ENCODE measurements at regions not wholly inside any gene's neighbourhood (a gene's known extent, or its start where the extent isn't known, plus 50 kb on each side); places are given as distances from the start of the nearest gene placed in this dataset.
A peak's percentile ranks its signal among the peaks of the same experiment; 100 is the strongest.

- H3K9me3 ChIP-seq = no peaks in the 10 kb centered on the region
- WGBS (ENCODE audit: missing lambda C conversion rate) = 3% methylated on average over 2 of the region's 2 CpGs
- H3K4me3 ChIP-seq = no peak overlapping the region
- no peak overlapping the region for H3K4me2 ChIP-seq
- FAIRE-seq = no peak
- ChIA-PET CTCF (interaction anchor here (1.3 to 2.3 kb wide), 2 partner anchors 12 to 27 kb away, joined by 3 to 6 read pairs; no protein-coding TSS in a partner anchor), POLR2A (no interaction called here)
- ATAC-seq = no peak
- no peak for DNase-seq (ENCODE audit: low read depth in 1 of 2, low spot score in 1 of 2)
- TF ChIP-seq ZFP36 (IDR thresholded peaks at IDR 0.05; ENCODE audit: borderline replicate concordance, partially characterized antibody) (peak; percentile 35), HOXA7 (CRISPR knock-in tag; IDR thresholded peaks at IDR 0.05) (no peak)
- no peak overlapping the region for H3K27ac ChIP-seq
- H3K4me1 ChIP-seq = no peaks in the 10 kb centered on the region
Observed at GRCh38 chr10:9275861-9276260, 1221.4 kb downstream of the GATA3 start.

- WGBS (ENCODE audit: missing lambda C conversion rate) = 41% methylated on average over 7 of the region's 7 CpGs
Observed at GRCh38 chr10:9285690-9286089, 1231.2 kb downstream of the GATA3 start.

GRCh38 chr10:9289811-9290210, 1235.3 kb downstream of the GATA3 start:
- ATAC-seq (no peak), DNase-seq (ENCODE audit: low read depth in 1 of 2, low spot score in 1 of 2) (no peak), FAIRE-seq (no peak)
- POLR2A ChIA-PET = no interaction called here
- Histone ChIP-seq H3K4me3 (no peak overlapping the region), H3K9me3 (no peaks in the 10 kb centered on the region), H3K4me1 (no peaks in the 10 kb centered on the region), H3K4me2 (no peak overlapping the region), H3K27ac (no peak overlapping the region)
- WGBS (ENCODE audit: missing lambda C conversion rate) = 65% methylated on average over 1 of the region's 1 CpG
- TF ChIP-seq RNF2 (IDR thresholded peaks at IDR 0.05; ENCODE audit: borderline replicate concordance, low read depth) (no peak), ZSCAN20 (CRISPR knock-in tag; IDR thresholded peaks at IDR 0.05) (no peak), ELK1 (IDR thresholded peaks at IDR 0.05; ENCODE audit: low read depth, low read length) (no peak), HDAC2 (IDR thresholded peaks at IDR 0.05) (no peak), FOXS1 (CRISPR knock-in tag; IDR thresholded peaks at IDR 0.05) (no peak), HOXB13 (CRISPR knock-in tag; IDR thresholded peaks at IDR 0.05; ENCODE audit: low read depth) (no peak), HEYL (CRISPR knock-in tag; IDR thresholded peaks at IDR 0.05) (no peak), KDM5A (IDR thresholded peaks at IDR 0.05) (no peak), NFE2L2 (conservative IDR thresholded peaks at IDR 0.05; ENCODE audit: low read length) (no peak), JUN (IDR thresholded peaks at IDR 0.05) (no peak), CBX2 (IDR thresholded peaks at IDR 0.05; ENCODE audit: borderline replicate concordance, low read depth) (no peak), RAD21 (conservative IDR thresholded peaks at IDR 0.05 in 1 of 2, IDR thresholded peaks at IDR 0.05 in 1 of 2) (no peak), SMC3 (IDR thresholded peaks at IDR 0.05) (no peak)
- CTCF ChIA-PET = no interaction called here

More at GRCh38 chr10:9285690-9286089, 1231.2 kb downstream of the GATA3 start:
- FAIRE-seq = no peak
- POLR2A ChIA-PET = no interaction called here
- H3K4me1 ChIP-seq = no peaks in the 10 kb centered on the region
- no peak overlapping the region for H3K27ac ChIP-seq
- H3K4me3 ChIP-seq = no peak overlapping the region
- CTCF ChIA-PET = interaction anchor here (1.2 kb wide), 1 partner anchor 17 kb away, joined by 3 read pairs; no protein-coding TSS in a partner anchor
- no peaks in the 10 kb centered on the region for H3K9me3 ChIP-seq
- TF ChIP-seq ZNF302 (CRISPR knock-in tag; IDR thresholded peaks at IDR 0.05) = no peak
- TF ChIP-seq CHD4 (IDR thresholded peaks at IDR 0.05; ENCODE audit: borderline replicate concordance) = no peak
- no peak for TF ChIP-seq HMGXB4 (CRISPR knock-in tag; IDR thresholded peaks at IDR 0.05; ENCODE audit: borderline replicate concordance)
- no peak for TF ChIP-seq RFX5 (IDR thresholded peaks at IDR 0.05)
- no peak for TF ChIP-seq FOSB (CRISPR knock-in tag; IDR thresholded peaks at IDR 0.05)
- no peak for TF ChIP-seq HOXA7 (CRISPR knock-in tag; IDR thresholded peaks at IDR 0.05)
- TF ChIP-seq SREBF2 (IDR thresholded peaks at IDR 0.05) = no peak
- no peak for TF ChIP-seq PBX3 (IDR thresholded peaks at IDR 0.05)
- no peak for TF ChIP-seq NR3C1 (IDR thresholded peaks at IDR 0.05)
- TF ChIP-seq ZFP36 (IDR thresholded peaks at IDR 0.05; ENCODE audit: borderline replicate concordance, partially characterized antibody) = no peak
- no peak for TF ChIP-seq ZC3H11A (IDR thresholded peaks at IDR 0.05)
- no peak for TF ChIP-seq ELK1 (IDR thresholded peaks at IDR 0.05; ENCODE audit: low read depth, low read length)
- TF ChIP-seq EHMT2 (IDR thresholded peaks at IDR 0.05; ENCODE audit: low read depth) = no peak
- TF ChIP-seq CBX8 (IDR thresholded peaks at IDR 0.05) = no peak
- TF ChIP-seq MAZ (IDR thresholded peaks at IDR 0.05; ENCODE audit: borderline replicate concordance, low read depth, low read length) = no peak
- TF ChIP-seq RCOR1 (IDR thresholded peaks at IDR 0.05; ENCODE audit: low read depth, low read length) = no peak
- no peak for TF ChIP-seq KDM1A (IDR thresholded peaks at IDR 0.05; ENCODE audit: low read depth)
- no peak for DNase-seq (ENCODE audit: low read depth in 1 of 2, low spot score in 1 of 2)
- no peak overlapping the region for H3K4me2 ChIP-seq
- no peak for ATAC-seq
